ENCODE measurements at regions not wholly inside any gene's neighbourhood (a gene's known extent, or its start where the extent isn't known, plus 50 kb on each side); places are given as distances from the start of the nearest gene placed in this dataset.

DNA sequence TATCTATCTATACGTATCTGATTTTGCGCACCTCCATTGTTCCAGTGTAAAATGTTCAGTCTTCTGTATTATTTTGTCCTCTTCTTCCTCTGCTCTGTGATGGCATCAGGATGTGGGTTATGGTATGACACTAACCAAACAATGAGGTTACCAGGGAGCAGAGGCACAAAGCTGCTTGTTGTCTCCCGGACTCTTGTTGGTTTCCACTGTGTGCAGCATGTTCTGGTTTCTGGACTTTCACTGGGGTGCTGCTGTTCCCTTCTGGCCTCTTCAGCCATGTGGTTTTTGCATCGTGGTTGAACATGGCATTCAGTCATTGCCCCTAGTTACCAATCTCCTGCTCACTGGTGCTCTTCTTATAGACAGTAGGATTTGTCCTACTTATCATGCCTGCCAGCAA lies 665.9 kb downstream of the CBLN2 start:
- no peaks in the 10 kb centered on the region for H3K9me3 Mint-ChIP-seq
- no peaks in the 10 kb centered on the region for H3K27me3 Mint-ChIP-seq (ENCODE audit: low read depth)
- TF ChIP-seq, protein P1, sequence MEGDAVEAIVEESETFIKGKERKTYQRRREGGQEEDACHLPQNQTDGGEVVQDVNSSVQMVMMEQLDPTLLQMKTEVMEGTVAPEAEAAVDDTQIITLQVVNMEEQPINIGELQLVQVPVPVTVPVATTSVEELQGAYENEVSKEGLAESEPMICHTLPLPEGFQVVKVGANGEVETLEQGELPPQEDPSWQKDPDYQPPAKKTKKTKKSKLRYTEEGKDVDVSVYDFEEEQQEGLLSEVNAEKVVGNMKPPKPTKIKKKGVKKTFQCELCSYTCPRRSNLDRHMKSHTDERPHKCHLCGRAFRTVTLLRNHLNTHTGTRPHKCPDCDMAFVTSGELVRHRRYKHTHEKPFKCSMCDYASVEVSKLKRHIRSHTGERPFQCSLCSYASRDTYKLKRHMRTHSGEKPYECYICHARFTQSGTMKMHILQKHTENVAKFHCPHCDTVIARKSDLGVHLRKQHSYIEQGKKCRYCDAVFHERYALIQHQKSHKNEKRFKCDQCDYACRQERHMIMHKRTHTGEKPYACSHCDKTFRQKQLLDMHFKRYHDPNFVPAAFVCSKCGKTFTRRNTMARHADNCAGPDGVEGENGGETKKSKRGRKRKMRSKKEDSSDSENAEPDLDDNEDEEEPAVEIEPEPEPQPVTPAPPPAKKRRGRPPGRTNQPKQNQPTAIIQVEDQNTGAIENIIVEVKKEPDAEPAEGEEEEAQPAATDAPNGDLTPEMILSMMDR (IDR thresholded peaks at IDR 0.05; ENCODE audit: unreplicated experiment in 3 of 3) = no peak
- peaks cover 6% of the 10 kb centered on the region for H3K4me1 Mint-ChIP-seq
- no peaks in the 10 kb centered on the region for H3K36me3 Mint-ChIP-seq (ENCODE audit: low read depth)
- H3K4me3 Mint-ChIP-seq = no peak overlapping the region
- peak overlapping the region; percentile 24 to 58 (median 33) for H3K27ac Mint-ChIP-seq

DNA sequence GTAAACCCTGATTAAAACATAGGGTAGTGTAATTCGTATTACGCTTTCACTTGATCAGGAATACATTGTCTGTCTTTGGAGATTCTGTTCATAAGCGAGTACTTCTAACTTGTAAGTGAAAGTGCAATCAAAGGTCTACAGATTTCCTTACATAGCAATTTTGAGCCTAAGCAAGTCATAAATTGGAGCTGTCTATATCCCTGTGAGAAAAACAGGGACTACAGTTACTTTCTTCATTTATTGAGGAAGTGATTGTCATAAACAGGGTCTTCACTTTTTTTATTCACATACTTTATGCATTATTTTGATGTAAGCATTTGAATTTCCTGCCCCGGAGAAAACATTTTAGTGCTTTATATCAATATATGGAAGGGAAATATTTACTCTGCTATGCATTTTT lies 670.4 kb downstream of the CBLN2 start:
- Mint-ChIP-seq H3K4me3 (no peak overlapping the region), H3K4me1 (peaks cover 6% of the 10 kb centered on the region), H3K36me3 (ENCODE audit: low read depth) (no peaks in the 10 kb centered on the region), H3K27ac (peak overlapping the region in 1 of 3 experiments; percentile 65), H3K9me3 (no peaks in the 10 kb centered on the region), H3K27me3 (ENCODE audit: low read depth) (no peaks in the 10 kb centered on the region)
- TF ChIP-seq, protein P1 (IDR thresholded peaks at IDR 0.05; ENCODE audit: unreplicated experiment in 3 of 3) = no peak

DNA sequence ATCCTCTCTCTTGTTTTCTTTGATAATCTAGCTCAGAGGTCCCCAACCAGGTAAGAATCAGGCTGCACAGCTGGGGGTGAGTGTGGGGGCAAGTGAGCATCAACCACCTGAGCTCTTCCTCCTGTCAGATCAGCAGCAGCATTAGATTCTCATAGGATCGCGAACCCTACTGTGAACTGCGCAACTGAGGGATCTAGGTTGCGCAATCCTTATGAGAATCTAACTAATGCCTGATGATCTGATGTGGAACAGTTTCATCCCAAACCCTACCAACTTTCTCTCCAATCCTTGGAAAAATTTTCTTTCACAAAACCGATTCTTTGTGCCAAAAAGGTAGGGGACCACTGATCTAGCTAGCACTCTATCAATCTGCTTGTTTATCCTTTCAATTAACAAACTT lies 678.3 kb downstream of the CBLN2 start:
- H3K27me3 Mint-ChIP-seq (ENCODE audit: low read depth) = no peaks in the 10 kb centered on the region
- no peaks in the 10 kb centered on the region for H3K4me1 Mint-ChIP-seq
- H3K27ac Mint-ChIP-seq = no peak overlapping the region
- no peaks in the 10 kb centered on the region for H3K9me3 Mint-ChIP-seq
- H3K4me3 Mint-ChIP-seq = no peak overlapping the region
- TF ChIP-seq, protein P1 (IDR thresholded peaks at IDR 0.05; ENCODE audit: unreplicated experiment in 3 of 3) = no peak
- H3K36me3 Mint-ChIP-seq (ENCODE audit: low read depth) = no peaks in the 10 kb centered on the region

DNA sequence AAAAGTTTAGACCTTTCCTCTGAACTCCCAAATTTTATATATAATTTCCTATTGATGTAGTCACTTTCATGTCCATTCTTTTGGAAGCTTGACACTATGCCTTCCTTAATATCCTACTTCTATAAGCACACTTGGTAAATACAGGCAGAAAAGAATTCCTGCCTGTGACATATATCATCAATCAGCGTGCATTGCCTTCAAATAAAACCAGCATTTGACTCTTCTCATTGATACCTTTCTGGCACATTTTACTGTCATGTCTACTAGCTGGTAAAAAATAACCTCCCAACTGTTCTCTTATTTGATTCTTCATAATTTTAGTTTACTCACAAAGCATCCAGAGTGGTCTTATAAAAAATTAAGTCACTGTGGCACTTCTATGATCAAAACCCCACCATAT lies 693.5 kb downstream of the CBLN2 start:
- Mint-ChIP-seq H3K27ac (no peak overlapping the region), H3K9me3 (peaks cover 15% of the 10 kb centered on the region), H3K4me1 (no peaks in the 10 kb centered on the region), H3K27me3 (ENCODE audit: low read depth) (no peaks in the 10 kb centered on the region), H3K4me3 (no peak overlapping the region), H3K36me3 (ENCODE audit: low read depth) (peaks cover 6% of the 10 kb centered on the region)
- TF ChIP-seq, protein P1 (IDR thresholded peaks at IDR 0.05; ENCODE audit: unreplicated experiment in 3 of 3) = no peak

DNA sequence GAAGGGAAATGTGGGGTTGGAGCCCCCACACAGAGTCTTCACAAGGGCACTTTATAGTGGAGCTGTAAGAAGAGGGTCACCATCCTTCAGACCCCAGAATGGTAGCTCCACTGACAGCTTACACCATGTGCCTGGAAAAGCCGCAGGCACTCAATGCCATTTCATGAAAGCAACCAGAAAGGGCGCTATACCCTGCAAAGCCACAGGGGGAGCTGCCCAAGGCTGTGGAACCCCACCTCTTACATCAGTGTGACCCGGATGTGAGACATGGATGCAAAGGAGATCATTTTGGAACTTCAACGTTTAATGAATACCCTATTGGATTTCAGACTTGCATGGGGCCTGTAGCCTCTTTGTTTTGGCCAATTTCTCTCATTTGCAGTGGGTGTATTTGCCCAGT lies 694.7 kb downstream of the CBLN2 start:
- Mint-ChIP-seq H3K4me1 (no peaks in the 10 kb centered on the region), H3K4me3 (no peak overlapping the region), H3K36me3 (ENCODE audit: low read depth) (peaks cover 6% of the 10 kb centered on the region), H3K27me3 (ENCODE audit: low read depth) (no peaks in the 10 kb centered on the region), H3K27ac (no peak overlapping the region), H3K9me3 (peaks cover 15% of the 10 kb centered on the region)
- TF ChIP-seq, protein P1 (IDR thresholded peaks at IDR 0.05; ENCODE audit: unreplicated experiment in 3 of 3) = no peak

DNA sequence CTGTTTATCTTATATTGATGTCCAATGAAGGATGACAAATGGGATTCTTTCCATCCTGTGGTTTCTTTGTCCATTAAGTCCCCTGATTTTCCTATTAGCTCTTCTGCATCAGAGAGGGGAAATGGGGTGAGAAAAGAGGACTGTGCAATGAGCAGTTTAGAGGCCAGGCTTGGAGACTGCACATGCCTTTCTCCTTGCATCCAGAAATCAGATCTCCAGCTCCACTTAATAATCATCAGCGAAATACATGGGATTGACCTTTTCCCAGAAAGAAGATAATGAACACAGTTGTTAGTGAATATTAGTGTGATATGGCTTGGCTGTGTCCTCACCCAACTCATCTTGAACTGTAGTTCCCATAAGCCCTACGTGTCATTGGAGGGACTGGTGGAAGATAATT lies 697.4 kb downstream of the CBLN2 start:
- Mint-ChIP-seq H3K4me1 (no peaks in the 10 kb centered on the region), H3K27me3 (ENCODE audit: low read depth) (no peaks in the 10 kb centered on the region), H3K36me3 (ENCODE audit: low read depth) (peaks cover 6% of the 10 kb centered on the region), H3K4me3 (no peak overlapping the region), H3K9me3 (peaks cover 15% of the 10 kb centered on the region), H3K27ac (no peak overlapping the region)
- TF ChIP-seq, protein P1 (IDR thresholded peaks at IDR 0.05; ENCODE audit: unreplicated experiment in 3 of 3) = no peak
